Spleen (tissue), 11 donors: ENCODE measurements at regions not wholly inside any gene's neighbourhood (a gene's known extent, or its start where the extent isn't known, plus 50 kb on each side); places are given as distances from the start of the nearest gene placed in this dataset.

Source experiments
- DNase-seq: peaks from one replicate; pipeline ENCODE4 v3.0.0-alpha.2; 2020
- H3K27ac ChIP-seq, 8 donors: fragments of 200-600 bp; sonication (generic) in 7 of 8; 1 replicate in 4 of 8; 2 replicates in 4 of 8; pipeline versions ENCODE4 v1.5.0 to v1.8.0; 2016 to 2021; ENCODE audit warnings: inconsistent platforms in 4 of 8, mild to moderate bottlenecking in 4 of 8, moderate library complexity in 1 of 8
- H3K27me3 ChIP-seq, 7 donors: fragments of 200-600 bp; sonication (generic) in 6 of 7; replicated peaks in 1 of 7; 1 replicate in 4 of 7; 2 replicates in 3 of 7; pipeline versions ENCODE4 v1.5.0 to v1.8.0; 2016 to 2021; ENCODE audit warnings: inconsistent platforms in 3 of 7, mild to moderate bottlenecking in 1 of 7
- H3K36me3 ChIP-seq, 6 donors: fragments of 200-600 bp; sonication (generic) in 5 of 6; 1 replicate in 4 of 6; 2 replicates in 2 of 6; pipeline versions ENCODE4 v1.5.0 to v1.8.0; 2016 to 2021; ENCODE audit warnings: inconsistent platforms in 2 of 6
- H3K4me1 ChIP-seq, 6 donors: fragments of 200-600 bp; sonication (generic) in 5 of 6; 1 replicate in 3 of 6; 2 replicates in 3 of 6; pipeline versions ENCODE4 v1.5.0 to v1.8.0; 2016 to 2021; ENCODE audit warnings: inconsistent platforms in 3 of 6
- H3K4me3 ChIP-seq, 8 donors: fragments of 200-600 bp; sonication (generic) in 7 of 8; 1 replicate in 4 of 8; 2 replicates in 4 of 8; pipeline versions ENCODE4 v1.5.0 to v1.8.0; 2016 to 2021; ENCODE audit warnings: inconsistent platforms in 4 of 8, mild to moderate bottlenecking in 4 of 8, moderate library complexity in 2 of 8
- H3K9me3 ChIP-seq, 8 donors: fragments of 200-600 bp; sonication (generic) in 7 of 8; 1 replicate in 4 of 8; 2 replicates in 4 of 8; pipeline versions ENCODE4 v1.5.0 to v1.8.0; 2016 to 2021; ENCODE audit warnings: inconsistent platforms in 4 of 8
- CTCF ChIP-seq, 11 experiments: fragments of 200-600 bp in 7 of 11; fragments of 450-650 bp in 4 of 11; sonication (generic) in 4 of 11; IDR thresholded peaks in 8 of 11; conservative IDR thresholded peaks in 3 of 11; 1 replicate in 7 of 11; 2 replicates in 4 of 11; pipeline versions ENCODE4 v1.4.0 to v1.8.0; 2016 to 2021; ENCODE audit warnings: antibody characterized with exemption in 11 of 11, inconsistent platforms in 4 of 11, mild to moderate bottlenecking in 1 of 11
- POLR2A ChIP-seq, 3 donors: fragments of 450-650 bp; IDR thresholded peaks; one replicate each; pipeline ENCODE4 v1.5.1; 2017; ENCODE audit warnings: antibody characterized with exemption in 3 of 3, mild to moderate bottlenecking in 1 of 3
- POLR2AphosphoS5 ChIP-seq, 3 donors: sonication (generic); formaldehyde crosslinking; IDR thresholded peaks; one replicate each; pipeline ENCODE4 v1.5.1; 2017; ENCODE audit warnings: antibody characterized with exemption in 3 of 3
- WGBS, 5 donors: extraction: QIAGEN DNeasy Blood & Tissue Kit in 3 of 5; methylation state at CpG; one replicate each; pipeline versions ENCODE4 v1.1.5 to v1.1.7; 2013 to 2018; 5-methylcytosine and 5-hydroxymethylcytosine counted together
- intact Hi-C: fragments of 100-400 bp; cut with DNase I; formaldehyde crosslinking; loops from one replicate; pipeline ENCODE4 v1.15.0; 2023; ENCODE audit warnings: low total_unique reads
- donor health status: healthy with polysubstance abuse.
- donor health status: DM: no; HTN: no; CAD: no; lungs with moderate emphysema.
- donor health status: DM: no; HTN: no; CAD: no.
- donor health status: Bipolar disorder and iron deficiency.
- donor health status: healthy.
- donor health status: DM: no; HTN: no; CAD: no.
- donor health status: DM: yes; HTN: yes; CAD: no.

GRCh38 chrX:109847257-109848187 is 114.5 kb upstream of the ACSL4 start:
- Histone ChIP-seq H3K27me3 (no peaks in the 10 kb centered on the region), H3K27ac (no peak overlapping the region), H3K4me3 (no peak overlapping the region), H3K36me3 (no peaks in the 10 kb centered on the region), H3K9me3 (no peaks in the 10 kb centered on the region), H3K4me1 (peaks cover 0 to 5% (median 0%) of the 10 kb centered on the region in 6 donors)
- intact Hi-C loops, result no loop called here
- no peak for DNase-seq
- WGBS, 5 donors, result 69 to 88% (median 78%) methylated on average over 5 of the region's 5 CpGs
- TF ChIP-seq POLR2A (IDR thresholded peaks at IDR 0.05), result no peak
- TF ChIP-seq CTCF (IDR thresholded peaks at IDR 0.05 in 8 of 11, conservative IDR thresholded peaks at IDR 0.05 in 3 of 11), result no peak
- no peak for TF ChIP-seq POLR2AphosphoS5 (IDR thresholded peaks at IDR 0.05)

DNA sequence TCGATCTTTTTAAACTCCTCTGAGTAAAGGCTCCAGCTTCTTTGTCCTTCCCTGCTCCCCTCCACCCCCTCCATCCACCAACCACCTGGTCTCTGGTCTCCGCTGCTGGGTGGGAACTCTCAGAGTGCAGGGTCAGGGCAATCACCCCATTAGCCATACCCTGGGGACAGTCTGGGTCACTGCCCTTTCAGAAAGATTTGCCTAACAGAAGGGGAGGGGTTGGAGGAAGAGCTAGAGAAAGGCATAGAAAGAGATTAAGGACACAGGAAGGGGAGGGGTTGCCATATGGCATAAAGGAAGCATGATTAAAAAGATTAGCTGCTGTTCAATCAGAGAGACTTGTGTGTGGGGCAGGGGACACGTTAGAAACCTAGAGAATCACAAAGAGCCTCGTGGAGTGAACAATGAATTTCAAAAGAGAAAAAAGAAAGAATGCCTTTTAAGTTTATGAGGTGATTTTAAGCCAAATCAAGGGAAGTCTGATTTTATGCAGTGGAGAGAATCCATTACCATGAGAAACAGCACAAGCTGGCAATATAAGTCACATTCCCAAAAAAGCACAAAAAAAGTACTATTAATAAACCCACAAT is 115.5 kb upstream of the ACSL4 start:
- Histone ChIP-seq H3K36me3 (no peaks in the 10 kb centered on the region), H3K27me3 (no peaks in the 10 kb centered on the region), H3K9me3 (no peaks in the 10 kb centered on the region), H3K4me3 (no peak overlapping the region), H3K27ac (no peak overlapping the region), H3K4me1 (peaks cover 0 to 5% (median 0%) of the 10 kb centered on the region in 6 donors)
- intact Hi-C loops, result no loop called here
- TF ChIP-seq POLR2AphosphoS5 (IDR thresholded peaks at IDR 0.05) (no peak), POLR2A (IDR thresholded peaks at IDR 0.05) (no peak), CTCF (IDR thresholded peaks at IDR 0.05 in 8 of 11, conservative IDR thresholded peaks at IDR 0.05 in 3 of 11) (no peak)
- 16 to 27% (median 21%) methylated on average over 4 of the region's 4 CpGs for WGBS, 5 donors
- no peak for DNase-seq

DNA sequence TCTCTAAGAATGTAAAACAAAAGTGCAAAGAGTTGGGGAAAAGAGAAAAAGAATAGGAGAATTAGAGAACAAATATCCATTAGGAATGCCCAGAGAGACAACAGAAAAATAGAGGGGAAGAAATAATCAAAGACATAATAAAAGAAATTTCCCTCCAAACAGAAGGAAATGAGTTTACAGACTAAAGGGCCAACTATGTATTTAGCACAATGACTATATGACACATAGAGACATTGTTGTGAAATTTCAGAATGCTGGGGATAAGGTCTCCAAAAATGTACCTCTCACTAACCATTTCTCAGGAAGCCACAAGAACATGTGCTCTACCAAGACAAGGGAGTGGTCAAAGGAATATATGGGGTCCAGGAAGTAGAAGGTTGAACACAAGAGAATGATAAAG is 121.0 kb upstream of the ACSL4 start:
- H3K36me3 ChIP-seq, result no peaks in the 10 kb centered on the region
- H3K4me3 ChIP-seq, result no peak overlapping the region
- no peaks in the 10 kb centered on the region for H3K27me3 ChIP-seq
- no peak overlapping the region for H3K27ac ChIP-seq
- no peak for DNase-seq
- H3K9me3 ChIP-seq, result peaks cover 0 to 6% (median 0%) of the 10 kb centered on the region in 8 donors
- TF ChIP-seq POLR2AphosphoS5 (IDR thresholded peaks at IDR 0.05) (no peak), CTCF (IDR thresholded peaks at IDR 0.05 in 8 of 11, conservative IDR thresholded peaks at IDR 0.05 in 3 of 11) (no peak), POLR2A (IDR thresholded peaks at IDR 0.05) (no peak)
- intact Hi-C loops, result no loop called here
- H3K4me1 ChIP-seq, result peaks cover 0 to 16% (median 0%) of the 10 kb centered on the region in 6 donors

GRCh38 chrX:109855501-109855900 is 122.4 kb upstream of the ACSL4 start:
- intact Hi-C loops, result loop anchor here (5.0 kb wide), 1 partner anchor 143 kb away; no protein-coding TSS in a partner anchor
- WGBS, 5 donors, result 13 to 51% (median 45%) methylated on average over 1 of the region's 1 CpG
- Histone ChIP-seq H3K27me3 (no peaks in the 10 kb centered on the region), H3K36me3 (no peaks in the 10 kb centered on the region), H3K27ac (peak overlapping the region in 2 of 8 donors; percentile 26 to 47), H3K4me3 (no peak overlapping the region), H3K9me3 (peaks cover 0 to 6% (median 0%) of the 10 kb centered on the region in 8 donors), H3K4me1 (peaks cover 0 to 16% (median 0%) of the 10 kb centered on the region in 6 donors)
- no peak for DNase-seq
- TF ChIP-seq POLR2A (IDR thresholded peaks at IDR 0.05) (no peak), POLR2AphosphoS5 (IDR thresholded peaks at IDR 0.05) (no peak), CTCF (IDR thresholded peaks at IDR 0.05 in 8 of 11, conservative IDR thresholded peaks at IDR 0.05 in 3 of 11) (no peak)
